ENCODE measurements at regions not wholly inside any gene's neighbourhood (a gene's known extent, or its start where the extent isn't known, plus 50 kb on each side); places are given as distances from the start of the nearest gene placed in this dataset.

- TF ChIP-seq POLR2AphosphoS5 (IDR thresholded peaks at IDR 0.05; ENCODE audit: low read depth, low read length): no peak
- no peak for TF ChIP-seq JUND (IDR thresholded peaks at IDR 0.05)
- no peak for TF ChIP-seq CTCF (IDR thresholded peaks at IDR 0.05)
- TF ChIP-seq, protein P1, sequence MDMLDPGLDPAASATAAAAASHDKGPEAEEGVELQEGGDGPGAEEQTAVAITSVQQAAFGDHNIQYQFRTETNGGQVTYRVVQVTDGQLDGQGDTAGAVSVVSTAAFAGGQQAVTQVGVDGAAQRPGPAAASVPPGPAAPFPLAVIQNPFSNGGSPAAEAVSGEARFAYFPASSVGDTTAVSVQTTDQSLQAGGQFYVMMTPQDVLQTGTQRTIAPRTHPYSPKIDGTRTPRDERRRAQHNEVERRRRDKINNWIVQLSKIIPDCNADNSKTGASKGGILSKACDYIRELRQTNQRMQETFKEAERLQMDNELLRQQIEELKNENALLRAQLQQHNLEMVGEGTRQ (IDR thresholded peaks at IDR 0.05; ENCODE audit: borderline replicate concordance, low read depth, low read length): no peak
- TF ChIP-seq FOXM1 (IDR thresholded peaks at IDR 0.05; ENCODE audit: low read depth): no peak
- no peak for TF ChIP-seq MXI1 (IDR thresholded peaks at IDR 0.05; ENCODE audit: low read depth, low read length)
- no peak for TF ChIP-seq RXRA (IDR thresholded peaks at IDR 0.05; ENCODE audit: borderline replicate concordance, low read depth)
These were observed 175.1 kb upstream of the KIT start for GRCh38 chr4:54482529-54483200.
